SW 1271 (cell line): ENCODE measurements at regions not wholly inside any gene's neighbourhood (a gene's known extent, or its start where the extent isn't known, plus 50 kb on each side); places are given as distances from the start of the nearest gene placed in this dataset.
"Not testable (repeated sequence)": the region's sequence is repeated elsewhere in the genome, so short reads cannot be mapped to it uniquely, and the experiment has no call there.

Experiments
- DNase-seq, 2 experiments: peaks; one replicate each; lab custom pipeline; 2025; lab: John Stamatoyannopoulos, UW

GRCh38 chr18:78813156-78813555 lies 166.5 kb upstream of the SALL3 start:
- no peak for DNase-seq

- no peak for DNase-seq
Observed at GRCh38 chr18:78813936-78814710, 165.5 kb upstream of the SALL3 start.

- DNase-seq: no peak
Observed at GRCh38 chr18:78814766-78815165, 164.9 kb upstream of the SALL3 start.

- DNase-seq: no peak
Observed at GRCh38 chr18:78816114-78816513, 163.5 kb upstream of the SALL3 start.

GRCh38 chr18:78816916-78817315 lies 162.7 kb upstream of the SALL3 start:
- no peak for DNase-seq

GRCh38 chr18:78818495-78818894 lies 161.1 kb upstream of the SALL3 start:
- no peak for DNase-seq

GRCh38 chr18:78818961-78819360 lies 160.7 kb upstream of the SALL3 start:
- DNase-seq: no peak

- no peak for DNase-seq
Observed at GRCh38 chr18:78820161-78820834, 159.3 kb upstream of the SALL3 start.

- DNase-seq: no peak
Observed at GRCh38 chr18:78821396-78821795, 158.2 kb upstream of the SALL3 start.

GRCh38 chr18:78822171-78822948 lies 157.3 kb upstream of the SALL3 start:
- no peak for DNase-seq

- DNase-seq: no peak
Observed at GRCh38 chr18:78822949-78823285, 156.7 kb upstream of the SALL3 start.

GRCh38 chr18:78825168-78825567 lies 154.4 kb upstream of the SALL3 start:
- DNase-seq: no peak

- no peak for DNase-seq
Observed at GRCh38 chr18:78826631-78827030, 153.0 kb upstream of the SALL3 start.

GRCh38 chr18:78827141-78827540 lies 152.5 kb upstream of the SALL3 start:
- DNase-seq: no peak

GRCh38 chr18:78828131-78828530 lies 151.5 kb upstream of the SALL3 start:
- no peak for DNase-seq

- not testable (repeated sequence) for DNase-seq
Observed at GRCh38 chr18:78829026-78829425, 150.6 kb upstream of the SALL3 start.

GRCh38 chr18:78830161-78830560 lies 149.5 kb upstream of the SALL3 start:
- DNase-seq: no peak

- no peak for DNase-seq
Observed at GRCh38 chr18:78830826-78831225, 148.8 kb upstream of the SALL3 start.

- DNase-seq: no peak
Observed at GRCh38 chr18:78831603-78832002, 148.0 kb upstream of the SALL3 start.

GRCh38 chr18:78833833-78834232 lies 145.8 kb upstream of the SALL3 start:
- no peak for DNase-seq

- DNase-seq: no peak
Observed at GRCh38 chr18:78836838-78837237, 142.8 kb upstream of the SALL3 start.

GRCh38 chr18:78837754-78838153 lies 141.9 kb upstream of the SALL3 start:
- no peak for DNase-seq

- DNase-seq: no peak
Observed at GRCh38 chr18:78838183-78838582, 141.4 kb upstream of the SALL3 start.
